ENCODE measurements at regions not wholly inside any gene's neighbourhood (a gene's known extent, or its start where the extent isn't known, plus 50 kb on each side); places are given as distances from the start of the nearest gene placed in this dataset.

DNA sequence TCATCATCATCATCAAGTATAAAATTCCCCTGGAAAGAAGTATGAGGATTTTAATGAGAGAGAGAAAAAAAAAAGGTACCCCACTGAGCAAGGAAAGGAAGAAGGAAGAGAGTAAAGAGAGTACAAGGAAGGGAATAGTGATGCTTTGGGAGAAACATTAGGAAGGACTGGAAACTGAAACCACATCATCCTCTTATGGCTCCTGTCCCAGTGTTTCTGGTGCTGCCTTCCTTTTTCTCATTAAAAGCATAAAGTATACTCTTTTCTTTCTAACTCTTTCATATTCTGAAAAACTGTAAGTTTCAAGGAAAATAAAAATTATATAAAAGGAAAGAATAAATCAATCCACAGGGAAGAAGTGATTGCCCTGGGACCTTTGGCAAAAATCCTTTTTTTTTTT, 616.4 kb upstream of the CBLB start:
- TF ChIP-seq CTCF (IDR thresholded peaks at IDR 0.05; ENCODE audit: borderline replicate concordance, extremely low read depth, low read length, poor library complexity, severe bottlenecking) (no peak), EZH2 (IDR thresholded peaks at IDR 0.05; ENCODE audit: borderline replicate concordance, low read depth, low read length, severe bottlenecking) (no peak)
